CD4-positive, alpha-beta T cell treated with Interleukin-12 subunit alpha and Interleukin-12 subunit beta, for 1 hour (primary cell): ENCODE measurements at regions not wholly inside any gene's neighbourhood (a gene's known extent, or its start where the extent isn't known, plus 50 kb on each side); places are given as distances from the start of the nearest gene placed in this dataset.
"Not testable (repeated sequence)": the region's sequence is repeated elsewhere in the genome, so short reads cannot be mapped to it uniquely, and the experiment has no call there.

Experiments used
- DNase-seq: peaks from one replicate; pipeline ENCODE4 v3.0.0-alpha.2; 2020

DNA sequence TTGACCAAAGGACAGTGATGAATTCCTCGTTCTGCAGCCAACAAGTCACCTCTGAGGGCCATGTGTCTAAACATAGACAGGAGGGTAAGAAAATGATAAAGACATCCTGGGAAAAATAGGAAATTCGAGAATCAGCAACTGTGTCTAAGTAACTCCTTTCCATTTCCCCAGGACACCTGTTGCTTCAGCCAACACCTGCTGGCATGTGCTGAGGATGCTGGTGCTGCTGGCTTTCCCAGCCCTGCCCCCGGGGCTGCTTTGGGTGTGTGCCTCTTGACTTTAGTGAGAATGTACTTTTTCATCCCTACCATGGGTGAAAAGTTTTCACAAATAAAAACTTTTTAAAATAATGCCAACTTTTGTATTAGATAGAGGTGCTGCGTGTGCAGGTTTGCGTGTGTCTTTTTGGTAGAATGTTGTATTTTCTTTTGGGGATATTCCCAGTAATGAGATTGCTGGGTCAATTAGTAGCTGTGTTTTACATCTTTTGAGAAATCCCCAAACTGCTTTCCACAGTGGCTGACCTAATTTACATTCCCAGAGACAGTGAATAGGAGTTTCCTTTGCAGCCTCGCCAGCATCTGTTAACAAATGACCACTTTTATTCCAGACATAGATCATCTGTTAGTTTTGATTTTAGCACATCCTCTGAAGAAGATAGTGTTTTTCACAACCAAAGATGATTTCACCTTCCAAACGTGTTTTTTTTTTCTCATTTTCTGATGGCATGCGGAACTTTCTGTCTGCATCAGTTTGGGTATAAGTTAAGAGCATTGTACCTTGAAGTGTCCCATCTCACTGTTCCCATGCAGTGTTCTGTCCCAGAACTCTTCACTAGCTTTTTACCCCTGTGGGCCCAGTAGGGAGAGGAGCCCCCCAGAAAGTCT lies 104.2 kb upstream of the ACBD5 start:
- DNase-seq, result no peak

DNA sequence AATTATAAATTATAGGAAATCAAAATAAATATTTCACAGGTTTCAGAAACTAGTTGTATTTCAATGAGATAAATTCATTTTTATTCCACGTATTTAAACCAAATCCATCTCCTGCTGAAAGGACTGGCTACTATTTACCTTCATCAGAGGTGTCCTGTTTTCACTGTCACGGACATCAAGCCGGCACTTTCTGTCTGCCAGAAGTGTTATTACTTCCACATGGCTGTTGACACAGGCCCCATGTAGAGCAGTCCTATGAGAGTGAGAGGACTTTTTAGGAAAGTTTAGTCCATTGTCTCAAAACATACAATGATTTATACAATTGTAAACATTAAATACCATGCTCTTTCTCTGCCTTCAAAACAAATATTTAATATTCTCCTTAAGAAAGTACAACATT lies 100.4 kb upstream of the ACBD5 start:
- no peak for DNase-seq

GRCh38 chr10:27335246-27335645 lies 94.6 kb upstream of the ACBD5 start:
- DNase-seq, result not testable (repeated sequence)

DNA sequence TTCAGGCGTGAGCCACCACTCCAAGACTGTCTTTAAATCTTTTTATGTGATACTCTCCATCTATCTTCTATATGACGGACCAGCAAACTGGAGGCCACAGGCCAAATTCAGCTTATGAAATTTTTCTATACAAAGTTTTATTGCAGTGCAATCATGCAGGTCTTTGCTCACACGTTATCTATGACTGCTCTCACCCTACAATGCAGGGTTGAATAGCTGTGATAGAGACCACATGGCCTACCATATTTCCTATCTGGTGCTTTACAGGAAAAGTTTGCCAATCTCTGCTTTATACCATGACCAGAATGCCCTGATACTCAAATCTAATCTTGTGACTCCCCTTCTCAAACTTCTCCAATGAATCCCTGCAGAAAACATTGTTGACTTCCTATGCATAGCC lies 89.5 kb upstream of the ACBD5 start:
- no peak for DNase-seq

GRCh38 chr10:27328946-27329345 lies 88.3 kb upstream of the ACBD5 start:
- DNase-seq, result no peak

DNA sequence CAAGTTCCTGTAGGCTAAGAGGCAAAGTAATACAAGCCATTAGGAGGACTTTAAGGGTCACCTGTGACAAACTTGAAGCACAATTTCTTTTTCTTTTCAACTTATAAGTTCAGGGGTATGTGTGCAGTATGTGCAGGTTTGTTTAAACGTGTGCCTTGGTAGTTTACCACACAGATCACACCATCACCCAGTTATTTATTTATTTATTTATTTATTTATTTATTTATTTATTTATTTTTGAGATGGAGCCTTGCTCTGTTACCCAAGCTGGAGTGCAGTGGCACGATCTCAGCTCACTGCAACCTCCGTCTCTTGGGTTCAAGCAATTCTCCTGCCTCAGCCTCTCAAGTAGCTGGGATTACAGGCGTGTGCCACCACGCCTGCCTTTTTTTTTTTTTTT lies 86.2 kb upstream of the ACBD5 start:
- not testable (repeated sequence) for DNase-seq

- no peak for DNase-seq
Measured at GRCh38 chr10:27319752-27320431, 79.3 kb upstream of the ACBD5 start.

- DNase-seq, result not testable (repeated sequence)
Measured at GRCh38 chr10:27319139-27319538, 78.5 kb upstream of the ACBD5 start.

GRCh38 chr10:27315082-27315481 lies 74.5 kb upstream of the ACBD5 start:
- DNase-seq, result not testable (repeated sequence)

DNA sequence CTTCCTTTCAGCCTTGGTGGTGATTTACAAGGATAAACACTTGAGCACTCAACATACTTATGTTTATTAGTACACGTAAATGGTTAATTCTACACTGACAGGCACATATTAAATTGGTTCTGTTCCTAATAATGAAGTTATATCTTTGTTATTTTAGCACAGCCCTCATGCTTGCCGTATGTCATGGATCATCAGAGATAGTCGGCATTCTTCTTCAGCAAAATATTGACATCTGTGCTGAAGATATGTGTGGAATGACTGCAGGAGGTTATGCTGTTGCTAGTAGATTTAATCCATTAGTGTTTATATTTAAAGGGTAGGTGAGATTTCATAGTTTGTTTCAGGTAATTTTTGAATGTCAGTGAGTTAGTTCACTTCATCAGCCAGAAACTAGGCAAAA lies 73.0 kb upstream of the ACBD5 start:
- DNase-seq, result not testable (repeated sequence)

- DNase-seq, result no peak
Measured at GRCh38 chr10:27312854-27313253, 72.3 kb upstream of the ACBD5 start.

- DNase-seq, result not testable (repeated sequence)
Measured at GRCh38 chr10:27311809-27312208, 71.2 kb upstream of the ACBD5 start.

GRCh38 chr10:27298522-27298850 lies 57.9 kb upstream of the ACBD5 start:
- not testable (repeated sequence) for DNase-seq

DNA sequence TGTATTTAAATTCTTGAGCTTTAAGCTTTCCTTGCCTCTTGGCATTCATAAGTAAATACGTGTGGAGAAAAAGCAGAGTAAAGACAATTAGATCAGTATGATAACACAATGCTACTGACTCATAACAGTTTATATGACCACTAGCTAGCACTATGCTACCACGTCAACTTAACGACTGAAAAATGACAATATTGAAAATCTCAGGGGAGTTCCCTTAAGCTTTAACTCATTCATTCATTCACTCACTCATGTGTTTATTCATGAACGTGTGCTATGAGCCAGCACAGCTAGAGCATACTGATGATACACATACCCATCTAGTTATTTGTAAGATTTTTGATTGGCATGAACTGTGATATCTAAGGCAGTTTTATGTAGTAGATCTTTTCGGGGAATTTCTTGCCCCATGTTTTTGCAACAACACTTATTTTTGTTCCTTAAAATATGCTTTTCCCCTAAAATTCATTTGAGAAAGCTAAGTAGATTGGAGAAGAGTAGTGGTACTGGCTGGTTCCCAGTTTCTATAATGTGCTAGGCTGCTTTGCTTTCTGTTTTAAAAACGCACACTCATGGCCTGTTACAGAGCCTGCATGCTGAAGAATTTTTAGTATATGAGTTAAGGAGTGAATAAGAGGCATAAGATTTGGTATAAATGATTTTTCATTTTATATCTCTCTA lies 57.4 kb upstream of the ACBD5 start:
- no peak for DNase-seq

GRCh38 chr10:27296285-27296684 lies 55.7 kb upstream of the ACBD5 start:
- not testable (repeated sequence) for DNase-seq

- not testable (repeated sequence) for DNase-seq
Measured at GRCh38 chr10:27291253-27291895, 50.8 kb upstream of the ACBD5 start.
